ENCODE measurements at regions not wholly inside any gene's neighbourhood (a gene's known extent, or its start where the extent isn't known, plus 50 kb on each side); places are given as distances from the start of the nearest gene placed in this dataset.

DNA sequence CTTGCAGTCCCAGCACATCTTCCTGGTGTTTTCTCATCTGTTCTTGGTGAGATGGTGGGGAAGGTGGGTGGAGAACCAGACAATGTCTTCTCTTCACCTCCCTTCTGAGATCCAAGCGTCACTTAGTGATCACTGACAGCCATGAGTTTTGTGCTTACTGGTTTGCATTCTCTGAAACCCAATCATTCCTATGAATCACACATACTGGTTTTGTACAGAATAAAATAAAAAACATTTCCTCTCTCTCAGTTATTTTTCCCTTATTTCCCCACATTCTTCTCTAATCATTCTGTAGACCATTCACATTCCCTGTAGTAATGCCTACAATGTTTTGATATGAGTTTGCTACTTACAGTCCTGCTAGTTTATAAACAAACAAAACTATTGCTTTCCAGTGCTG, 143.8 kb upstream of the SLC13A1 start:
- intact Hi-C loops (cut with micrococcal nuclease; ENCODE audit: unreplicated experiment): no loop called here
- no TSS peak for BruUV-seq (replicated peaks)
- Histone ChIP-seq H3K4me2 (no peak overlapping the region), H3K36me3 (ENCODE audit: low read depth) (no peaks in the 10 kb centered on the region), H4K20me1 (ENCODE audit: insufficient read depth) (no peaks in the 10 kb centered on the region), H3K27me3 (ENCODE audit: insufficient read depth, low read depth) (no peaks in the 10 kb centered on the region), H3K4me1 (replicated peaks; ENCODE audit: insufficient read depth) (no peaks in the 10 kb centered on the region), H3K4me3 (no peak overlapping the region), H2AFZ (no peak overlapping the region), H3K9me2 (ENCODE audit: insufficient read depth) (no peaks in the 10 kb centered on the region), H3F3A (ENCODE audit: insufficient read depth, low read depth) (no peaks in the 10 kb centered on the region), H3K79me2 (ENCODE audit: low read depth) (no peaks in the 10 kb centered on the region), H3K9me3 (ENCODE audit: insufficient read depth, low read depth) (no peaks in the 10 kb centered on the region; the same call in 1 of the 2 replicates), H3K27ac (no peak overlapping the region)
- POLR2A ChIA-PET (ENCODE audit: unreplicated experiment): no interaction called here
- DNase-seq: no peak
- CTCF ChIA-PET: no interaction called here
- TF ChIP-seq, protein P1, sequence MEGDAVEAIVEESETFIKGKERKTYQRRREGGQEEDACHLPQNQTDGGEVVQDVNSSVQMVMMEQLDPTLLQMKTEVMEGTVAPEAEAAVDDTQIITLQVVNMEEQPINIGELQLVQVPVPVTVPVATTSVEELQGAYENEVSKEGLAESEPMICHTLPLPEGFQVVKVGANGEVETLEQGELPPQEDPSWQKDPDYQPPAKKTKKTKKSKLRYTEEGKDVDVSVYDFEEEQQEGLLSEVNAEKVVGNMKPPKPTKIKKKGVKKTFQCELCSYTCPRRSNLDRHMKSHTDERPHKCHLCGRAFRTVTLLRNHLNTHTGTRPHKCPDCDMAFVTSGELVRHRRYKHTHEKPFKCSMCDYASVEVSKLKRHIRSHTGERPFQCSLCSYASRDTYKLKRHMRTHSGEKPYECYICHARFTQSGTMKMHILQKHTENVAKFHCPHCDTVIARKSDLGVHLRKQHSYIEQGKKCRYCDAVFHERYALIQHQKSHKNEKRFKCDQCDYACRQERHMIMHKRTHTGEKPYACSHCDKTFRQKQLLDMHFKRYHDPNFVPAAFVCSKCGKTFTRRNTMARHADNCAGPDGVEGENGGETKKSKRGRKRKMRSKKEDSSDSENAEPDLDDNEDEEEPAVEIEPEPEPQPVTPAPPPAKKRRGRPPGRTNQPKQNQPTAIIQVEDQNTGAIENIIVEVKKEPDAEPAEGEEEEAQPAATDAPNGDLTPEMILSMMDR (conservative IDR thresholded peaks at IDR 0.05): no peak
- TF ChIP-seq EZH2 (IDR thresholded peaks at IDR 0.05; ENCODE audit: low read depth): no peak

DNA sequence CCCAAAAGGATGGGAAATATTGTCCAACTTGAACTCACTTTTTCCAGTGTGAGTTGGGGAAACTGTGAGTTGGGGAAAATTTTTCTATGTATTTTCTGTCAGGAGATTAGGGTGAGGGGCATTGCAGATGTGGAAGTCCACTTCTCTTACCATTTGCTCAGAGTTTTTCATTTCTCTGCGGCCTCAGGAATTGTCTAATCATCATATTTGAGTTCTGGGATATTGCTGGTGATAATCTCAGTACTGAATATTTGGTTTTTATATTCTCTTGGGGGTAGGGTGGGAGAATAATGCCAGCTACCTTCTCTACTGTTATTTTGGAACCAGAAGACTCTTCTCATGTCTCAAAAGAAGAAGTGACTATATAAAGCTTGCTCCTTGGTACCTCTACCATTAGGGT, 141.3 kb upstream of the SLC13A1 start:
- no peaks in the 10 kb centered on the region for H3K9me3 ChIP-seq (ENCODE audit: insufficient read depth, low read depth)
- no peak for DNase-seq
- H3F3A ChIP-seq (ENCODE audit: insufficient read depth, low read depth): no peaks in the 10 kb centered on the region
- H3K36me3 ChIP-seq (ENCODE audit: low read depth): no peaks in the 10 kb centered on the region
- H3K27me3 ChIP-seq (ENCODE audit: insufficient read depth, low read depth): no peaks in the 10 kb centered on the region
- H2AFZ ChIP-seq: no peak overlapping the region
- H3K4me2 ChIP-seq: no peak overlapping the region
- TF ChIP-seq EZH2 (IDR thresholded peaks at IDR 0.05; ENCODE audit: low read depth): no peak
- TF ChIP-seq, protein P1 (conservative IDR thresholded peaks at IDR 0.05): no peak
- intact Hi-C loops (cut with micrococcal nuclease; ENCODE audit: unreplicated experiment): no loop called here
- H3K4me1 ChIP-seq (replicated peaks; ENCODE audit: insufficient read depth): no peaks in the 10 kb centered on the region
- H3K9me2 ChIP-seq (ENCODE audit: insufficient read depth): no peaks in the 10 kb centered on the region
- no peak overlapping the region for H3K27ac ChIP-seq
- ChIA-PET POLR2A (ENCODE audit: unreplicated experiment) (no interaction called here), CTCF (no interaction called here)
- no peaks in the 10 kb centered on the region for H3K79me2 ChIP-seq (ENCODE audit: low read depth)
- BruUV-seq (replicated peaks): no TSS peak
- H4K20me1 ChIP-seq (ENCODE audit: insufficient read depth): no peaks in the 10 kb centered on the region
- no peak overlapping the region for H3K4me3 ChIP-seq

DNA sequence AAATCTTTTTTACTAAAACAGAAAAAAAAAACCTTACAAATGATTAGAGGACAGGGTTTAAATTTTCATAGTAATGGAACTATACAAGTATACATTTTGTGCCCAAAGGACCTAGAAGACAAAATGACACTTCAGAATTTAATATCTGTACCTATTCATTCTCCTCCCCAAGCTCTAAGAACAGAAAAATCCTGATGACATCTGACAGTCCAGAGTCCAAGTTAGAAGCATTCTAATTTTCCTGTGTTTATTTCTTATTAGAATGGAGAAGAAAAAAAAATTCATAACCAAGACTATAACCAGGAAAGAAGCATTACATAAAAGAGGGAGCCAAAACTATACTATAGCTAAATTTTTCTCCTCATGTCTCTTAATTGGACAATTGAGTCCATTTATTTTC, 138.9 kb upstream of the SLC13A1 start:
- TF ChIP-seq, protein P1 (conservative IDR thresholded peaks at IDR 0.05): no peak
- no peak for TF ChIP-seq EZH2 (IDR thresholded peaks at IDR 0.05; ENCODE audit: low read depth)
- no peaks in the 10 kb centered on the region for H4K20me1 ChIP-seq (ENCODE audit: insufficient read depth)
- no peak overlapping the region for H3K4me3 ChIP-seq
- no TSS peak for BruUV-seq (replicated peaks)
- H3K4me2 ChIP-seq: no peak overlapping the region
- no peaks in the 10 kb centered on the region for H3K4me1 ChIP-seq (replicated peaks; ENCODE audit: insufficient read depth)
- H3F3A ChIP-seq (ENCODE audit: insufficient read depth, low read depth): no peaks in the 10 kb centered on the region
- CTCF ChIA-PET: no interaction called here
- H3K79me2 ChIP-seq (ENCODE audit: low read depth): no peaks in the 10 kb centered on the region
- no peaks in the 10 kb centered on the region for H3K27me3 ChIP-seq (ENCODE audit: insufficient read depth, low read depth)
- POLR2A ChIA-PET (ENCODE audit: unreplicated experiment): no interaction called here
- DNase-seq: no peak
- no peaks in the 10 kb centered on the region; the same call in 1 of the 2 replicates for H3K9me2 ChIP-seq (ENCODE audit: insufficient read depth)
- no peaks in the 10 kb centered on the region for H3K36me3 ChIP-seq (ENCODE audit: low read depth)
- no peak overlapping the region for H2AFZ ChIP-seq
- intact Hi-C loops (cut with micrococcal nuclease; ENCODE audit: unreplicated experiment): no loop called here
- H3K9me3 ChIP-seq (ENCODE audit: insufficient read depth, low read depth): no peaks in the 10 kb centered on the region
- H3K27ac ChIP-seq: no peak overlapping the region
